ENCODE measurements at regions not wholly inside any gene's neighbourhood (a gene's known extent, or its start where the extent isn't known, plus 50 kb on each side); places are given as distances from the start of the nearest gene placed in this dataset.

- Histone ChIP-seq H3K9me2 (ENCODE audit: insufficient read depth) (no peaks in the 10 kb centered on the region), H3K4me2 (ENCODE audit: low read length) (no peak overlapping the region), H4K20me1 (ENCODE audit: insufficient read depth) (no peaks in the 10 kb centered on the region), H3K27ac (ENCODE audit: low read depth, low read length) (no peak overlapping the region), H3K36me3 (ENCODE audit: control insufficient read depth in 1 of 2, insufficient read depth in 2 of 2, low read length in 2 of 2) (no peaks in the 10 kb centered on the region), H3K4me3 (replicated peaks in 1 of 2; ENCODE audit: low read depth in 1 of 2, low read length in 2 of 2) (no peak overlapping the region), H3K9ac (ENCODE audit: low read length) (no peak overlapping the region), H3K4me1 (ENCODE audit: control insufficient read depth in 1 of 2, insufficient read depth in 2 of 2, low read length in 2 of 2) (no peaks in the 10 kb centered on the region), H3K79me2 (ENCODE audit: insufficient read depth, low read length) (no peaks in the 10 kb centered on the region), H2AFZ (ENCODE audit: low read depth, low read length, poor library complexity, severe bottlenecking) (peak overlapping the region; percentile 23), H3K27me3 (ENCODE audit: insufficient read depth, low read length) (no peaks in the 10 kb centered on the region), H3K9me3 (ENCODE audit: control insufficient read depth in 1 of 2, insufficient read depth in 1 of 2, low read depth in 1 of 2, low read length in 2 of 2) (no peaks in the 10 kb centered on the region)
- POLR2A ChIA-PET: no interaction called here
- ATAC-seq: no peak
- TF ChIP-seq SIN3A (IDR thresholded peaks at IDR 0.05; ENCODE audit: low read depth) (no peak), POLR2A (IDR thresholded peaks at IDR 0.05; ENCODE audit: borderline replicate concordance, extremely low read depth, insufficient read depth, insufficient read length) (no peak)
- TF ChIP-seq, protein P1, sequence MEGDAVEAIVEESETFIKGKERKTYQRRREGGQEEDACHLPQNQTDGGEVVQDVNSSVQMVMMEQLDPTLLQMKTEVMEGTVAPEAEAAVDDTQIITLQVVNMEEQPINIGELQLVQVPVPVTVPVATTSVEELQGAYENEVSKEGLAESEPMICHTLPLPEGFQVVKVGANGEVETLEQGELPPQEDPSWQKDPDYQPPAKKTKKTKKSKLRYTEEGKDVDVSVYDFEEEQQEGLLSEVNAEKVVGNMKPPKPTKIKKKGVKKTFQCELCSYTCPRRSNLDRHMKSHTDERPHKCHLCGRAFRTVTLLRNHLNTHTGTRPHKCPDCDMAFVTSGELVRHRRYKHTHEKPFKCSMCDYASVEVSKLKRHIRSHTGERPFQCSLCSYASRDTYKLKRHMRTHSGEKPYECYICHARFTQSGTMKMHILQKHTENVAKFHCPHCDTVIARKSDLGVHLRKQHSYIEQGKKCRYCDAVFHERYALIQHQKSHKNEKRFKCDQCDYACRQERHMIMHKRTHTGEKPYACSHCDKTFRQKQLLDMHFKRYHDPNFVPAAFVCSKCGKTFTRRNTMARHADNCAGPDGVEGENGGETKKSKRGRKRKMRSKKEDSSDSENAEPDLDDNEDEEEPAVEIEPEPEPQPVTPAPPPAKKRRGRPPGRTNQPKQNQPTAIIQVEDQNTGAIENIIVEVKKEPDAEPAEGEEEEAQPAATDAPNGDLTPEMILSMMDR (IDR thresholded peaks at IDR 0.05 in 2 of 3, conservative IDR thresholded peaks at IDR 0.05 in 1 of 3; ENCODE audit: borderline replicate concordance in 1 of 3, insufficient read depth in 1 of 3, low read depth in 2 of 3, low read length in 2 of 3): no peak
- TF ChIP-seq, protein P2, sequence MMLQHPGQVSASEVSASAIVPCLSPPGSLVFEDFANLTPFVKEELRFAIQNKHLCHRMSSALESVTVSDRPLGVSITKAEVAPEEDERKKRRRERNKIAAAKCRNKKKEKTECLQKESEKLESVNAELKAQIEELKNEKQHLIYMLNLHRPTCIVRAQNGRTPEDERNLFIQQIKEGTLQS (IDR thresholded peaks at IDR 0.05): no peak
- RAD21 ChIA-PET (ENCODE audit: low non-redundant PET in 1 of 2, low total read pairs in 2 of 2, uncharacterized antibody in 2 of 2, unreplicated experiment in 2 of 2): interaction anchor here in 1 of 2 experiments (0.6 kb wide), 1 partner anchor 122 kb away, joined by 7 read pairs; no protein-coding TSS in a partner anchor
- DNase-seq (ENCODE audit: low read depth, low spot score): no peak
- intact Hi-C loops (cut with micrococcal nuclease): no loop called here
- CTCF ChIA-PET: no interaction called here
- no TSS peak for BruUV-seq (replicated peaks)
Measured at GRCh38 chr15:35994876-35995275, 448.9 kb upstream of the DPH6 start.

GRCh38 chr15:35998663-35999602, 453.0 kb upstream of the DPH6 start:
- H4K20me1 ChIP-seq (ENCODE audit: insufficient read depth): no peaks in the 10 kb centered on the region
- no TSS peak for BruUV-seq (replicated peaks)
- H3K4me3 ChIP-seq (replicated peaks in 1 of 2; ENCODE audit: low read depth in 1 of 2, low read length in 2 of 2): no peak overlapping the region
- ChIA-PET RAD21 (ENCODE audit: low non-redundant PET in 1 of 2, low total read pairs in 2 of 2, uncharacterized antibody in 2 of 2, unreplicated experiment in 2 of 2) (no interaction called here), POLR2A (no interaction called here), CTCF (no interaction called here)
- no peak overlapping the region for H3K9ac ChIP-seq (ENCODE audit: low read length)
- H2AFZ ChIP-seq (ENCODE audit: low read depth, low read length, poor library complexity, severe bottlenecking): no peak overlapping the region
- H3K9me3 ChIP-seq (ENCODE audit: control insufficient read depth in 1 of 2, insufficient read depth in 1 of 2, low read depth in 1 of 2, low read length in 2 of 2): no peaks in the 10 kb centered on the region
- TF ChIP-seq ZNF274 (IDR thresholded peaks at IDR 0.05; ENCODE audit: low read depth, low read length): no peak
- TF ChIP-seq, protein P3, sequence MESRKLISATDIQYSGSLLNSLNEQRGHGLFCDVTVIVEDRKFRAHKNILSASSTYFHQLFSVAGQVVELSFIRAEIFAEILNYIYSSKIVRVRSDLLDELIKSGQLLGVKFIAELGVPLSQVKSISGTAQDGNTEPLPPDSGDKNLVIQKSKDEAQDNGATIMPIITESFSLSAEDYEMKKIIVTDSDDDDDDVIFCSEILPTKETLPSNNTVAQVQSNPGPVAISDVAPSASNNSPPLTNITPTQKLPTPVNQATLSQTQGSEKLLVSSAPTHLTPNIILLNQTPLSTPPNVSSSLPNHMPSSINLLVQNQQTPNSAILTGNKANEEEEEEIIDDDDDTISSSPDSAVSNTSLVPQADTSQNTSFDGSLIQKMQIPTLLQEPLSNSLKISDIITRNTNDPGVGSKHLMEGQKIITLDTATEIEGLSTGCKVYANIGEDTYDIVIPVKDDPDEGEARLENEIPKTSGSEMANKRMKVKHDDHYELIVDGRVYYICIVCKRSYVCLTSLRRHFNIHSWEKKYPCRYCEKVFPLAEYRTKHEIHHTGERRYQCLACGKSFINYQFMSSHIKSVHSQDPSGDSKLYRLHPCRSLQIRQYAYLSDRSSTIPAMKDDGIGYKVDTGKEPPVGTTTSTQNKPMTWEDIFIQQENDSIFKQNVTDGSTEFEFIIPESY (IDR thresholded peaks at IDR 0.05; ENCODE audit: extremely low read depth, insufficient replicate concordance, low read length): no peak
- TF ChIP-seq REST (IDR thresholded peaks at IDR 0.05; ENCODE audit: low read depth): no peak
- TF ChIP-seq, protein P2 (IDR thresholded peaks at IDR 0.05): no peak
- TF ChIP-seq CEBPB (IDR thresholded peaks at IDR 0.05; ENCODE audit: low read depth): no peak
- TF ChIP-seq POLR2AphosphoS5 (IDR thresholded peaks at IDR 0.05; ENCODE audit: low read depth, low read length): no peak
- intact Hi-C loops (cut with micrococcal nuclease): no loop called here
- no peak overlapping the region for H3K27ac ChIP-seq (ENCODE audit: low read depth, low read length)
- no peaks in the 10 kb centered on the region for H3K9me2 ChIP-seq (ENCODE audit: insufficient read depth)
- H3K4me2 ChIP-seq (ENCODE audit: low read length): no peak overlapping the region
- no peaks in the 10 kb centered on the region for H3K27me3 ChIP-seq (ENCODE audit: insufficient read depth, low read length)
- ATAC-seq (no peak), DNase-seq (ENCODE audit: low read depth, low spot score) (no peak)
- H3K4me1 ChIP-seq (ENCODE audit: control insufficient read depth in 1 of 2, insufficient read depth in 2 of 2, low read length in 2 of 2): no peaks in the 10 kb centered on the region
- no peaks in the 10 kb centered on the region for H3K79me2 ChIP-seq (ENCODE audit: insufficient read depth, low read length)
- no peaks in the 10 kb centered on the region for H3K36me3 ChIP-seq (ENCODE audit: control insufficient read depth in 1 of 2, insufficient read depth in 2 of 2, low read length in 2 of 2)

Measured in HCT116 (cell line).